ENCODE measurements at regions not wholly inside any gene's neighbourhood (a gene's known extent, or its start where the extent isn't known, plus 50 kb on each side); places are given as distances from the start of the nearest gene placed in this dataset.

DNA sequence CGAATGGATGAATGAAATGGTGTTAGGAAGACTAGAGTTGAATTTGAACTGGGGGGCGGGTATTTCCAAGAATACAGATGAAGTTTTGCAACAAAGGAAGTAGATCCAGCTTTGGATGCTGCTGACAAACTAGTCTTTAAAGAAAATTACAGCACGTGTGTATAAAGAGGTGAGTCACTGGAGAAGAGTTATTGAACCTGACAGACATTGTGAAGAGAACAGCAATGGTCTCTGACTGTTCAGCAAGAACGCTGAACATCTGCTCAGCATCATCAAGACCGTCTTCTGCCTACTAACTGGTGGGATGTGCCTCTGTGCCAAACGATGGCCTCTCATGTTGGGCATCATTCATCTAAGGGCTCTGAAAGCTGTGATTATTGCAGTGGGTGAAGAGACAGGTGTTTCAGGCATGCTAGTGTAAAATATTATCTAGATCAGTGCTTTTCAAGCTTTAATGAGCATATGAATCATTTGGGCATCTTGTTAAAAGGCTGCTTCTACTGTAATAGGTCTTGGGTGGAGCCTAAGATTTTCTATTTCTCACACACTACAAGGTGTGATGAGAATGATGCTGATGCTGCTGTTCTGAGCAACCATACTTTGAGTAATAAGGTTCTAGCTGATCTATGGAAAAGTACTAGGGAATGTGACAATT is 291.3 kb downstream of the PTEN start:
- no peak overlapping the region for H3K4me3 ChIP-seq (ENCODE audit: control insufficient read depth, low read depth, low read length)
- DNase-seq (ENCODE audit: low read depth): peak; percentile 95
- TF ChIP-seq CTCF (conservative IDR thresholded peaks at IDR 0.05; ENCODE audit: control insufficient read depth, insufficient read depth, low read depth, low read length): no peak

DNA sequence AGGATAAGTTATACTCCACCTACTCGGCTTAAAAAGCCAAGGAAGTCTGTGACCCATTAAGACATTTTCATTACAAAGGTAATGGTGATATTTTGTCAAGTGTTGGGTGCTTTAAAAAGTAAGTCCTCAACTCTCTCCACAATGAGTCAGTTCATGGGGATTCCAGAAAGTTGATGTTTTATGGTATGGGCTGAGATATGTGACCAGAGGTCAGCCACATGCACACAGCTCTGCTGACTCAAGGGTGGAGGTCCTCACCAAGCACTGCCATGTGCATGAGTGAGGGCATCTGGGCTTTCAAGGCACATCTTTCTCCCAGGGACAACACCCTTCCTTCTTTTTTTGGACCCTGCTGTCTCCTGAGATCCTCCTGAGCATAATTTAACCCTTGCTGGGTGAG is 292.9 kb downstream of the PTEN start:
- DNase-seq (ENCODE audit: low read depth): peak; percentile 91
- no peak overlapping the region for H3K4me3 ChIP-seq (ENCODE audit: control insufficient read depth, low read depth, low read length)
- no peak for TF ChIP-seq CTCF (conservative IDR thresholded peaks at IDR 0.05; ENCODE audit: control insufficient read depth, insufficient read depth, low read depth, low read length)

- H3K4me3 ChIP-seq (ENCODE audit: control insufficient read depth, low read depth, low read length): no peak overlapping the region
- no peak for TF ChIP-seq CTCF (conservative IDR thresholded peaks at IDR 0.05; ENCODE audit: control insufficient read depth, insufficient read depth, low read depth, low read length)
- DNase-seq (ENCODE audit: low read depth): peak; percentile 91
Observed at GRCh38 chr10:88157981-88158465, 294.6 kb downstream of the PTEN start.

DNA sequence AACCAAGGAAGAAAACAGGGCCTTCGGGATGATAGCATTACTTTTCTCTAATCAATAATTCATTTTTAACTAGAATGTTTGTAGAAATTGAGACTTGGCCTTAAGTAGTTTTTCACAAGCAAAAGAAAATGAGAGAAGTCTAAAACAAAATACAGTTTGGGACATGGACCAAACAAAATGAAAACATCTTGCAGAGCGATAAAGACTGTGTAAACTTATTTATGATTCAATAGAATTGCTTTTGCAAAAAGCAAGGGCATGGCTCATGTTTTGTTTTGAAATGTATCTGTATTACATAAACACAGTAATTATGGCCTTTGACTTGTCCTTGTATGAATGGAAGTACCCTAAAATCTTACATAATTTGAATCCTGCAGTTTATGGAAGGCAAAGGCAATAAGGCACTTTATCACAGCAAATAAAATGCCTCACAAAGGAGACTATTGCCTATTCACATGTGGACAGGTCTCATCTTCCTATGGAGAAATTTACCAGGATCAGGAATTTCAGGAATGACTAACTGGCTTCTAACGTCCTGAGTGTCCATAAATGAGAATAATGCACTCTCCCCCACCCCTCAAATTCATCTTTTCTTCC is 295.2 kb downstream of the PTEN start:
- no peak for DNase-seq (ENCODE audit: low read depth)
- no peak for TF ChIP-seq CTCF (conservative IDR thresholded peaks at IDR 0.05; ENCODE audit: control insufficient read depth, insufficient read depth, low read depth, low read length)
- no peak overlapping the region for H3K4me3 ChIP-seq (ENCODE audit: control insufficient read depth, low read depth, low read length)

DNA sequence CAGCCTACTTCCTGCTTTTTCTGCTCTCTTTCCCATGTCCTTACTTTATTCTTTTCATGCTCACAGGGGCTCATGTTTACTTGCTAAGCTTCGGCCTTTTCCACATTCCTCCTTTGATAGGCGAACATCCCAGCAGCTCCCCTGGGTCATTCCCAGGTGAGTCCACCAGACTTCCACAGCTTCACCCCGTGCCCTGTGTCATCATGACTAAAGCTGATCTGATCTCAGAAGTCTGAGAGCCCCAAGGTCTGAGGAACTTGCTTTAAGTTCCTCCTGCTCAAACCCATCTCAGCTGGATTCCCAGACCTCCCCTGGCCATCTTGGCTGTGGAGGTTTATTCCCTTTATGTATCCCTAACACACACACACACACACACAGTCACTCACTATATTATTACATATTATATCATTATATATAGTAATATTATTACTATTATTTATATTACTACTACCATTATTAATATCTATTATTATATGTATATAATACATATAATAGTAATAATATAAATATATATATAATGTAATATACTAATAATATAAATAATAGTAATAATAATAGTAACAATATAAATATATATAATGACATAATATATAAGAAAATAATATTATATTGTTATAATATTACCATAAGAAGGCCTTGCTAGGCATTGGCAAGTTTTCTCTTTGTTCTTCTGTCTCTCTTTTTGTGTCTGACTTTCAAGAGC is 295.9 kb downstream of the PTEN start:
- no peak for TF ChIP-seq CTCF (conservative IDR thresholded peaks at IDR 0.05; ENCODE audit: control insufficient read depth, insufficient read depth, low read depth, low read length)
- H3K4me3 ChIP-seq (ENCODE audit: control insufficient read depth, low read depth, low read length): no peak overlapping the region
- DNase-seq (ENCODE audit: low read depth): no peak

- TF ChIP-seq CTCF (conservative IDR thresholded peaks at IDR 0.05; ENCODE audit: control insufficient read depth, insufficient read depth, low read depth, low read length): no peak
- H3K4me3 ChIP-seq (ENCODE audit: control insufficient read depth, low read depth, low read length): no peak overlapping the region
- DNase-seq (ENCODE audit: low read depth): no peak
Observed at GRCh38 chr10:88161070-88161469, 297.6 kb downstream of the PTEN start.
